ENCODE measurements at regions not wholly inside any gene's neighbourhood (a gene's known extent, or its start where the extent isn't known, plus 50 kb on each side); places are given as distances from the start of the nearest gene placed in this dataset.

DNA sequence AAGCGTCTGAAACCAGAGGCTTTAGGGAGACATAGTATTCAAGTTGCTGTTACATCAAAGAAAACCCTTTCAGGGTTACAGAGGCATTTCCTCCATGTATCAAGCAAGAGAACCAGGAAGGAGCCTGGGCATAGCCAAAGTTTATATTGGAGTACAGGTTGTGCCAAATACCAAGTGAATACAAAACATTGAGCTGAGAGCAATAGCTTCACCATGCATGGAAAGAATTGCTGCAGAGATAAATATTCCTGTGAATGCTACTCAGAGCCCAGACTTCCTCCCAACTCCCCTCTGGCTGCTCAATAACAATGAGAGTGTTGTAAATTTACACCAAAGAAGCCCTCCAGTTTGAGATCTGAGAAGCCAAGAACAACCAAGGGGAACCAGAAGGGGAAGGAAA lies 618.9 kb downstream of the DHX35 start:
- no peaks in the 10 kb centered on the region for H3K27me3 ChIP-seq (ENCODE audit: control insufficient read depth in 2 of 2, insufficient read depth in 2 of 2, low read length in 2 of 2)
- no peak overlapping the region for H3K27ac ChIP-seq (ENCODE audit: insufficient read depth, low read depth, low read length)
- H3K79me2 ChIP-seq (ENCODE audit: control insufficient read depth, insufficient read depth, low read length): no peaks in the 10 kb centered on the region
- H3K9me3 ChIP-seq (replicated peaks; ENCODE audit: control insufficient read depth, insufficient read depth, low read length): no peaks in the 10 kb centered on the region
- no peak for TF ChIP-seq MAX (IDR thresholded peaks at IDR 0.05; ENCODE audit: insufficient read depth, insufficient read length)
- TF ChIP-seq POLR2A (IDR thresholded peaks at IDR 0.05; ENCODE audit: low read depth, low read length): no peak
- TF ChIP-seq POLR2AphosphoS5 (IDR thresholded peaks at IDR 0.05; ENCODE audit: insufficient read depth, low read depth, low read length): no peak
- no peak for TF ChIP-seq JUN (IDR thresholded peaks at IDR 0.05; ENCODE audit: borderline replicate concordance, insufficient read depth, insufficient read length, low read depth)
- TF ChIP-seq, protein P1, sequence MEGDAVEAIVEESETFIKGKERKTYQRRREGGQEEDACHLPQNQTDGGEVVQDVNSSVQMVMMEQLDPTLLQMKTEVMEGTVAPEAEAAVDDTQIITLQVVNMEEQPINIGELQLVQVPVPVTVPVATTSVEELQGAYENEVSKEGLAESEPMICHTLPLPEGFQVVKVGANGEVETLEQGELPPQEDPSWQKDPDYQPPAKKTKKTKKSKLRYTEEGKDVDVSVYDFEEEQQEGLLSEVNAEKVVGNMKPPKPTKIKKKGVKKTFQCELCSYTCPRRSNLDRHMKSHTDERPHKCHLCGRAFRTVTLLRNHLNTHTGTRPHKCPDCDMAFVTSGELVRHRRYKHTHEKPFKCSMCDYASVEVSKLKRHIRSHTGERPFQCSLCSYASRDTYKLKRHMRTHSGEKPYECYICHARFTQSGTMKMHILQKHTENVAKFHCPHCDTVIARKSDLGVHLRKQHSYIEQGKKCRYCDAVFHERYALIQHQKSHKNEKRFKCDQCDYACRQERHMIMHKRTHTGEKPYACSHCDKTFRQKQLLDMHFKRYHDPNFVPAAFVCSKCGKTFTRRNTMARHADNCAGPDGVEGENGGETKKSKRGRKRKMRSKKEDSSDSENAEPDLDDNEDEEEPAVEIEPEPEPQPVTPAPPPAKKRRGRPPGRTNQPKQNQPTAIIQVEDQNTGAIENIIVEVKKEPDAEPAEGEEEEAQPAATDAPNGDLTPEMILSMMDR (IDR thresholded peaks at IDR 0.05; ENCODE audit: extremely low read depth in 1 of 2, insufficient read depth in 1 of 2, low read depth in 1 of 2, low read length in 2 of 2): no peak
- no peak for TF ChIP-seq EZH2 (IDR thresholded peaks at IDR 0.05; ENCODE audit: borderline replicate concordance, low read depth, low read length, severe bottlenecking)
- TF ChIP-seq FOS (IDR thresholded peaks at IDR 0.05; ENCODE audit: borderline replicate concordance, insufficient read depth, low read length): no peak
- TF ChIP-seq GATA2 (IDR thresholded peaks at IDR 0.05; ENCODE audit: insufficient read depth, insufficient read length, low read depth, low read length): no peak
- no peak for TF ChIP-seq MYC (IDR thresholded peaks at IDR 0.05; ENCODE audit: low read depth, low read length)
- CTCF ChIA-PET: no interaction called here
- FAIRE-seq (no peak), DNase-seq (ENCODE audit: low read depth, low spot score) (peak; percentile 69)
- intact Hi-C loops (cut with micrococcal nuclease) (no loop called here), dilution Hi-C loops (cut with MboI; ENCODE audit: extremely low pct_ligation_motif_present, low sequenced_read_pairs) (no loop called here)
- no peak overlapping the region for H3K9ac ChIP-seq (replicated peaks; ENCODE audit: extremely low read depth, insufficient read depth, low read length)
- no peaks in the 10 kb centered on the region for H3K9me1 ChIP-seq (replicated peaks; ENCODE audit: control insufficient read depth, extremely low read depth, insufficient read depth, low read length)
- H3K4me1 ChIP-seq (ENCODE audit: control insufficient read depth, extremely low read depth, insufficient read depth, low read length): peaks cover 8% of the 10 kb centered on the region
- no TSS peak for BruUV-seq (replicated peaks)
- POLR2A ChIA-PET: no interaction called here
- H3K36me3 ChIP-seq (ENCODE audit: control insufficient read depth in 2 of 2, extremely low read depth in 1 of 2, insufficient read depth in 2 of 2, low read length in 2 of 2): no peaks in the 10 kb centered on the region
- no peak overlapping the region for H3K4me3 ChIP-seq (replicated peaks in 1 of 3; ENCODE audit: insufficient read depth in 1 of 3, low read depth in 1 of 3, low read length in 3 of 3)
- no peak overlapping the region for H3K4me2 ChIP-seq (ENCODE audit: insufficient read depth, low read length)
- H2AFZ ChIP-seq (ENCODE audit: low read depth, low read length): no peak overlapping the region
- no peaks in the 10 kb centered on the region for H4K20me1 ChIP-seq (replicated peaks; ENCODE audit: control insufficient read depth, extremely low read depth, insufficient read depth, low read length)
